C4-2B (cell line): ENCODE measurements at regions not wholly inside any gene's neighbourhood (a gene's known extent, or its start where the extent isn't known, plus 50 kb on each side); places are given as distances from the start of the nearest gene placed in this dataset.

Experiments
- CTCF ChIP-seq: fragments of 450-650 bp; conservative IDR thresholded peaks from 2 replicates; pipeline ENCODE4 v1.5.1; 2017; ENCODE audit warnings: mild to moderate bottlenecking
- ZFX ChIP-seq: fragments of 450-650 bp; IDR thresholded peaks from 2 replicates; pipeline ENCODE4 v1.6.1; 2017

- no peak for TF ChIP-seq CTCF
- TF ChIP-seq ZFX, result no peak
These were observed 241.9 kb downstream of the IL20RB start for GRCh38 chr3:137199678-137200077.
